ENCODE measurements at regions not wholly inside any gene's neighbourhood (a gene's known extent, or its start where the extent isn't known, plus 50 kb on each side); places are given as distances from the start of the nearest gene placed in this dataset.

GRCh38 chr20:19141998-19142397 lies 70.4 kb upstream of the SLC24A3 start (continued):
- TF ChIP-seq NRF1 (IDR thresholded peaks at IDR 0.05; ENCODE audit: low read depth, low read length), result no peak
- TF ChIP-seq E2F6 (IDR thresholded peaks at IDR 0.05), result no peak
- TF ChIP-seq CHD1 (IDR thresholded peaks at IDR 0.05; ENCODE audit: low read depth, low read length), result no peak
- no peak for TF ChIP-seq HDAC2 (IDR thresholded peaks at IDR 0.05; ENCODE audit: borderline replicate concordance in 1 of 2, low read depth in 2 of 2, low read length in 2 of 2)
- no peak for TF ChIP-seq EGR1 (IDR thresholded peaks at IDR 0.05; ENCODE audit: borderline replicate concordance, low read depth, low read length)
- no peak for TF ChIP-seq SIX5 (IDR thresholded peaks at IDR 0.05; ENCODE audit: low read depth, low read length)

Measured in H1 (cell line).